ENCODE measurements at regions not wholly inside any gene's neighbourhood (a gene's known extent, or its start where the extent isn't known, plus 50 kb on each side); places are given as distances from the start of the nearest gene placed in this dataset.
A peak's percentile ranks its signal among the peaks of the same experiment; 100 is the strongest.
"Not testable (repeated sequence)": the region's sequence is repeated elsewhere in the genome, so short reads cannot be mapped to it uniquely, and the experiment has no call there.

DNA sequence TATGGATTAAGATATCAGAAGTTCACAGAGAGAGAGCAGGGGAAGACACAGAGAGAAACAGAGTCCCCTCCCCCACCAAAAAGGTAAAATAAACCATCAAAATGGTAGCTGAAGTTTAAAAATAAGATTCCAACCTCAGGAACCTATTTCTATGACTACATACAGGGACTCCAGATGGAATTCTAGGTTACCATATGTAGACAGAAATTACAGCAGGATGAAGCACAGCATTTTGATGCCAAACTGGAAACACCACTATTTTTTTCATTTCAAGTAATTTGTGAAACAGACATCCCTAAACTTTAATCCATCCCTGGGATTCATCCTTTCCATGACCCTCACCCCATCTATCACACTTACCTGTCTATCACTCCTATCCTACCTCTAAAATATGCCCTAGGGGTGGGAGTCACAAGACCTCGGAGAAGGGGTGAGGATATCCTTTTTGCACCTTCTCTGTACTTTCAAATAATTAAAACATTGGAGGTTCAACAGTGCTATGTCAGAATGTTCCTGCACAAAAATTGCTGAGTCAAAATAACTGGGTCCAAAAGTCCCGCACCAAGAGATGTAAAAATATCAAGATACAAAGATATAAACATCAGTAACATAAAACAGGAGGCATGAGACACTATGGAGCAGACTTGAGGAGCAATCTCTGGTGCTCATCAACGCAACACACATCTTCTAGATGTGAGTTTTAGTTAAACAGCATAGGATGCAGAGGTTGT is 344.5 kb upstream of the RASGEF1B start:
- DNase-seq (ENCODE audit: low read depth) = no peak

- DNase-seq (ENCODE audit: low read depth) = no peak
Measured at GRCh38 chr4:81814987-81815541, 343.4 kb upstream of the RASGEF1B start.

GRCh38 chr4:81811562-81812293 is 340.0 kb upstream of the RASGEF1B start:
- DNase-seq (ENCODE audit: low read depth) = no peak

DNA sequence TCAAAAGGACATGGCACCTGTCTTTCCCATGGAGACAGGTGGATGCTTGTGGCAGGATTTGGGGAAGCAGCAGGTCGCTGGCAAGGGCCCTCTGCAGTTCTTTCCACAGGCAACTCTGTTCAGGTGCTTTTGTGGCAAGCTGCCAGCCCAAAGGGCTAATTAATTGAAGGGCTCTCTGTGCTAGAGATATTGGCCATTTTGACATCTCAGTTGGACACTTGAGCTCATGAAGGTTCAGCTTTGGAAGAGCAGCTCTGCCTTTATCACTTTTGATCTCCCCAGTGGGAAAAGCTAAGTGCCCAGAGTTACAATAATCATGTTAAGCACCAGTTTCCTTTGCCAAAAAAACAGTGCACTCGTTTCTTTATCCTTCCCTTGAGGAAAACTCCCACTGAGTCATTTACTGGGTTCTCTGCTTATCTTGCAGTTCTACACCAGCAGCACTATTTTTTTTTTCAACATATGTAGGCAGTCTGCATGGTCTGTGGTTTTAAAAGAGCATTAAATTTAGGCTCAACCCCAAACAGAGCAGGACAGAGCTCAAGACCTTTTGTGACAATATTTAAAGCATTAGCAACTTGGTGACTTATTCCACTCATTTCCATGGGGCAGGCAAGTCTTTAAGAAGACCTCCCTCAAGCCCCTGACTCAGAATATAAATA is 336.4 kb upstream of the RASGEF1B start:
- DNase-seq (ENCODE audit: low read depth) = peak; percentile 57

DNA sequence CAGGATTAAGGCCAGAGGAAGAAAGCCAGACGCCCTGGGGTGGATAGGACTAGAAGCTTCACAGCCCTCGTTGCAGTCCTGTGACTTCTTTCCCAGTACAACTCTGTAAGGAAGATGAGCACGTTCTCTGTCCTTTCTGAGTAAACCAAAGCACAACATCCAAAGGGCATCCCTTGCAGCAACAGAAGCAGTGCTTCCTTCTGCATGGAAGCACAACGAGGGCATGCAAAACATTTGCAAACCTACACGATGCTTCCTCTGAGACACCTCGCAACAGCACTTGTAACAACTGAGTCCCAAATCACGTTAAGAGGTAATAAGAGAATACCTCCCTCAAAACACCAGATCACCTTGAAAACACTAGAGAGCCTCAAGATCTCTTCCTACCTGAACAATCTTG is 335.7 kb upstream of the RASGEF1B start:
- no peak for DNase-seq (ENCODE audit: low read depth)

DNA sequence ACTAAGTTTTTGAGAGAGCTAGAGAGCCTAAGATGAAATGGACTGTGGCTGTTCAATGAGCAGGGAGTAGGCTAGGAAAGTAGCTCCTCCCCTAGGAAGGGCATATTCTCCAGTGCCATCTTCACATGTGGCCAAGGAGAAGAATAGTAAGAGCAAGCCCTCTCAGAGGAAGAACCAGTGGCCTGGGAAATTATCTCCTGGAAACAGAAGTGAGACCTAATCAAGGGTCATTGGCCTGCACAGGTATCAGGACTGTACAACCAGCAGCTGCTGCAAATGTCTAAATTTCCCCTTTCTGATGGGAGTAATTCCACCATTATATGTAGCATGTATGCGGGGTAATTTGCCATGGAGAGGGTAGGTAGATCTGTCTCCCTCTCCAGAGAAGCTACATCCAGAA is 334.8 kb upstream of the RASGEF1B start:
- DNase-seq (ENCODE audit: low read depth) = no peak

GRCh38 chr4:81804849-81805248 is 333.1 kb upstream of the RASGEF1B start:
- DNase-seq (ENCODE audit: low read depth) = no peak

DNA sequence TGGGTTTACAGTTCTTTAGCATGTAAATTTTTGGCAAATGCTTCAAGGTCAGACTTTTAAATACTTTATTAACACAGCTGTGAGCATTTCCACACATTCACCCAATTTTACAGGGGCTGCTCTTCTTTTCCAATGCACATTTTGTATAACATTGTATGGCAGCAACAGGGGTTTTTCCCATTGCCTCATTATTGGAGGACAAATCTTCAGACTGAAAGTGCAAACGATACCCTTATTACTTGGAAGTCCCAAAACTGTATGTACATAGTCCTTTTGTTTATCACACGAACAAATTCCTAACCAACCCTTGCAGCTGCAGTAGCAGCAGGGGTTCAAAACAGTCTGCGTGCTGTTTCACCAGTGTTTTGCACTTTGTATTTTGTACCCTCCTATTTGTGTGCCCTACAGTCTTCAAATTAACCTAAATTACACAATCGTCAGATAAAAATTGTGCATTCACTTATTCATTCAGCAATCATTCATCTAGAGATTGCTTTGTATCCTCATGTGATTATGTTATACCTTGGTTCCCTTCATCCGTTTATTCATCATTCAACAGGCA is 330.7 kb upstream of the RASGEF1B start:
- no peak for DNase-seq (ENCODE audit: low read depth)

DNA sequence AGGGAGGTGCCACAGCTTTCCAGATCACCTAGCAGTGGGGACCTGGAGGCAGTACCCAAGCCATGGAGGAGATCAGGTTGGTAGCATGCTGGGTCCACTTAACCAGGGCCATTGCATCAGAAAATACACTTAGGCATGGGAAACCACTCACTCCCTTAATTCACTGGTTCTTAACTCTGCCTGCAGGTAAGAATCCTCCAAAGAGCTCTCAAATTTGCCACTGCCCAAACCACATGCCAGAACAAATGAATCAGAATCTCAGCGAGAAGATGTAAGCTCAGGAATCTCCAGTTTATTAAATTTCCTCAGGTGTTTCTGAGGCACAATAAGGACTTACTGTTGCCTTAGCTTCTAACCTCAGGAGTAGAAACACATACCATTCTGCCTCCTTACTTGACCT is 327.7 kb upstream of the RASGEF1B start:
- DNase-seq (ENCODE audit: low read depth) = no peak

- no peak for DNase-seq (ENCODE audit: low read depth)
Measured at GRCh38 chr4:81796790-81797528, 325.3 kb upstream of the RASGEF1B start.

DNA sequence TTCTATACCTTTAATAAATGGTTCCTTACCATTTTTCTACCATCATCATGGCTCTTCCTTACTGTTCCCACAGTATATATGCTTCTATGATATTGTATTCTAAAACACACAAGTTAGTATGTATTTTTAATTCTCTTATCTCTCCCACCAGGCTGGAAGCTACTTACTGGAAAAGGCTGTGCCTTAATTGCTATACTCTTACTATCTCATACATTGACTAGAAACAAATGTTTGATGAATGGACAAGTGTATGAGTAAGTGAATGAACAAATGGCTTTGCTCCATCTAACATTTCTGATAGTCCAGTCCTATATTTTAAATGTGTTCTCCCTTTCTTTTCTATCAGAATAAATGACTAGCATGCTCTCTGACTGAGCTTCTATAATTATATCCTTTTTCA is 320.8 kb upstream of the RASGEF1B start:
- no peak for DNase-seq (ENCODE audit: low read depth)

DNA sequence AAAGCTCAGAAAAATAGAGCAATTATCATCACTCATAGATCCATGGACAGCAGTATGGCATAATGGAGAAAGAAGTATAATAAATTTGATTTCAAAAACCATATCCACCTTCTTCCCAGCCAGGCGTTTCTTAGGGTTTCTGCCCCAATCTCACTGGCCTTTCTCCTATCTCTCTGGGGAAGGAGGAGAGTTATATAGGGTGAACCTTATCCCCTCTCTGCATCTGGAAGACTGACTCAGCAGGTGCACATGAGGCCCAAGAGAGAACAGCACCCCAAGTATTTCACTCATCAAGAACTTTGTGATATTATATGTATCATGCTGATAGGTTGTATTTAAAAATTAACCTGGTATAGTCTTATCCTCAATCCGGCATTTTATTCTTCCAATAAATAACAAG is 318.8 kb upstream of the RASGEF1B start:
- DNase-seq (ENCODE audit: low read depth) = no peak

DNA sequence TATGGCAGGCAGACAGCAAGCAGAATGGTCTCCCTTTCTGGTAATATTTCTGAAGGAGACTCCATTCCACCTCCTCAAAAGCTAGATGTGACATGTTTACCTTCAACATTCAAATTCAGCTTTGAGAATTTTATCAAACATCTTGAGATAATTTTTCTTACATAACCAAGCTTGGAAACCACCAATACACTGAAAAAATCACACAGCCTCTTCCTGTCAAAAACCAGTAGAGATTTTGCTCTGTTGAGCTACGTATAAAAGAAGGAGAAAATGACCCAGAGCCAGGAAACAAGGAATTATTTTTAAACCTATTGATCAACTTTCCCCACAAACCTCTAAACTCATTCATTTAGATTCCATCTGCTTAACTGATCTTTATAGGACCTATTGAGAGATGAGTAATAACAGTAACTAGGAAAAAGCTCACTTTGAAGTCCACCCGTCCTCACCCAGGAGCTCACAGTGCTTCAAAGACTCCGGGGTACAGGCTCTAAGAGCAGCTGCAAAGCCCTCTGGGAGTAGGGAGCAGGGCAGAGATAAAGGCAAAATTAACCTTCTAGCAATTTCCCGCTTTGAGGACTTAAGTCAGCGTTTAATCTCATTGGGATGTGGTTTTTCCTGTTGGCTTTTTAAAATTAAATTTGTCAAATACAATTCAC is 318.2 kb upstream of the RASGEF1B start:
- DNase-seq (ENCODE audit: low read depth) = no peak

DNA sequence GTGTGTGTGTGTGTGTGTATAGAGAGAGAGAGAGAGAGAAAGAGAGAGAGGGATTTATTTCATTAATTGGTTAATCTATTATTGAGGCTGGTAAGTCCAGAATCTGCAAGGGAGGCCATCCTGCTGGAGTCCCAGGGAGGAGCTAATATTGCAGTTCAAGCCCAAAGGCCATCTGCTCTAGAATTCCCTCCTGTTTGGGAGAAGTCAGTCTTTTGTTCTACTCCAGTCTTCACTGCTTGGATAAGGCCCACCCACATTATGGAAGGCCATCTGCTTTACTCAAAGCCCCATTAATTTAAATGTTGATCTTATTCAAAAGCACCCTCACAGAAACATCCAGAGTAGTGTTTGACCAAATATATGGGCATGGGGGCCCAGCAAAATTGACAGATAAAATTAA is 317.5 kb upstream of the RASGEF1B start:
- no peak for DNase-seq (ENCODE audit: low read depth)

- no peak for DNase-seq (ENCODE audit: low read depth)
Measured at GRCh38 chr4:81786766-81787165, 315.1 kb upstream of the RASGEF1B start.

- DNase-seq (ENCODE audit: low read depth) = peak; percentile 11
Measured at GRCh38 chr4:81786063-81786763, 314.5 kb upstream of the RASGEF1B start.

DNA sequence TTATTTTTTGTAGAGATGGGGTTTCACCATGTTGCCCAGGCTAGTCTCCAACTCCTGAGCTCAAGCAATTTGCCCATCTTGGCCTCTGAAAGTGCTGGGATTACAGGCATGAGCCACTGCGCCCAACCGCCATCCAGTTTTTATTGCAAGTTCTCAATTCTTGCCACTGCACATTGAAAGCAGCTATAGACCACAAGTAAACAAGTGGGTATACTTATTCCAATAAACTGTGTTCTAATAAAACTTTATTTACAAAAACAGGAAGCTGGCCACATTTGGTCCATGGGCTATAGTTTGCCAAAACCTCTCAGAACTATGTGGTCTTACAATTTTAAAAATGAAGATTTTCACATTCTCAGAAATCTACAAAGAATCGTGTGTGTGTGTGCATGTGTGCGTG is 313.6 kb upstream of the RASGEF1B start:
- DNase-seq (ENCODE audit: low read depth) = no peak

- DNase-seq (ENCODE audit: low read depth) = no peak
Measured at GRCh38 chr4:81783558-81783957, 311.9 kb upstream of the RASGEF1B start.

GRCh38 chr4:81781799-81782198 is 310.1 kb upstream of the RASGEF1B start:
- DNase-seq (ENCODE audit: low read depth) = no peak

GRCh38 chr4:81777718-81778117 is 306.0 kb upstream of the RASGEF1B start:
- DNase-seq (ENCODE audit: low read depth) = not testable (repeated sequence)

DNA sequence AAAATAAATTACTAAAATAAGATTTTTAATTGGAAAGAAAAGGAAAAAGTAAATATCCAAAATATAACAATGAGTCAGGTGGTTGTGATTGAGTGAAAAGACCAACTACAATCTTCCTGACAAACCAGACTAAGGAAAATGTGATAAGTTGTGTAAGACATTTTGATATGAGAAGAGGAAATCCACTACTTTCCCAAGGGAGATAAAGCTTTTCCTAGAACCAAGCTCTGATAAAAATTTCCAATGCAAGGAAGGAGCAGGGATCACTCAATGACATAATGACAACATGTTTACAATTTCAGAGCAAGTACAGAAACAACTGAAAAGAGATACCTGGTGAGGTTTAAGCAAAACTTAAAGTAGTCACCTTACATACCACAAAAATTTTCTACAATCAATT is 305.1 kb upstream of the RASGEF1B start:
- no peak for DNase-seq (ENCODE audit: low read depth)
